ENCODE measurements at regions not wholly inside any gene's neighbourhood (a gene's known extent, or its start where the extent isn't known, plus 50 kb on each side); places are given as distances from the start of the nearest gene placed in this dataset.
"Not testable (repeated sequence)": the region's sequence is repeated elsewhere in the genome, so short reads cannot be mapped to it uniquely, and the experiment has no call there.

GRCh38 chr7:149635561-149636329 is 137.6 kb downstream of the ZNF467 start:
- no peak for DNase-seq (ENCODE audit: low read depth)
- TF ChIP-seq CTCF (IDR thresholded peaks at IDR 0.05; ENCODE audit: insufficient read depth, low read length), result no peak

GRCh38 chr7:149633976-149634945 is 136.7 kb upstream of the ZNF746 start:
- H3K4me3 ChIP-seq (ENCODE audit: low read depth, low read length), result no peak overlapping the region
- TF ChIP-seq CTCF (IDR thresholded peaks at IDR 0.05; ENCODE audit: insufficient read depth, low read length), result no peak
- DNase-seq (ENCODE audit: low read depth), result no peak

More at GRCh38 chr7:149635561-149636329, 137.6 kb downstream of the ZNF467 start:
- no peak overlapping the region for H3K4me3 ChIP-seq (ENCODE audit: low read depth, low read length)

- not testable (repeated sequence) for H3K4me3 ChIP-seq (ENCODE audit: low read depth, low read length); DNase-seq (ENCODE audit: low read depth)
Measured at GRCh38 chr7:149628361-149629149, 130.9 kb upstream of the ZNF746 start.

- DNase-seq (ENCODE audit: low read depth), result no peak
- no peak overlapping the region for H3K4me3 ChIP-seq (ENCODE audit: low read depth, low read length)
- no peak for TF ChIP-seq CTCF (IDR thresholded peaks at IDR 0.05; ENCODE audit: insufficient read depth, low read length)
Measured at GRCh38 chr7:149627911-149628310, 130.3 kb upstream of the ZNF746 start.

- DNase-seq (ENCODE audit: low read depth), result no peak
- H3K4me3 ChIP-seq (ENCODE audit: low read depth, low read length), result no peak overlapping the region
- TF ChIP-seq CTCF (IDR thresholded peaks at IDR 0.05; ENCODE audit: insufficient read depth, low read length), result no peak
Measured at GRCh38 chr7:149626972-149627371, 129.4 kb upstream of the ZNF746 start.

GRCh38 chr7:149625947-149626392 is 128.4 kb upstream of the ZNF746 start:
- no peak for DNase-seq (ENCODE audit: low read depth)
- no peak for TF ChIP-seq CTCF (IDR thresholded peaks at IDR 0.05; ENCODE audit: insufficient read depth, low read length)
- H3K4me3 ChIP-seq (ENCODE audit: low read depth, low read length), result no peak overlapping the region

All from fibroblast of the aortic adventitia (primary cell).